Fibroblast of lung (primary cell): ENCODE measurements at regions not wholly inside any gene's neighbourhood (a gene's known extent, or its start where the extent isn't known, plus 50 kb on each side); places are given as distances from the start of the nearest gene placed in this dataset.

ENCODE experiments used
- CTCF ChIP-seq, 2 donors: IDR thresholded peaks in 1 of 2; conservative IDR thresholded peaks in 1 of 2; 1 replicate in 1 of 2; 2 replicates in 1 of 2; pipeline ENCODE4 v1.5.1; 2011 to 2012; ENCODE audit warnings: low read length in 2 of 2, control low read depth in 1 of 2, inconsistent platforms in 1 of 2, low read depth in 1 of 2, mild to moderate bottlenecking in 1 of 2
- EZH2 ChIP-seq: IDR thresholded peaks from 2 replicates; pipeline ENCODE4 v1.5.1; 2012; ENCODE audit warnings: low read length, control low read depth, mild to moderate bottlenecking; ENCODE audit errors: missing control alignments

DNA sequence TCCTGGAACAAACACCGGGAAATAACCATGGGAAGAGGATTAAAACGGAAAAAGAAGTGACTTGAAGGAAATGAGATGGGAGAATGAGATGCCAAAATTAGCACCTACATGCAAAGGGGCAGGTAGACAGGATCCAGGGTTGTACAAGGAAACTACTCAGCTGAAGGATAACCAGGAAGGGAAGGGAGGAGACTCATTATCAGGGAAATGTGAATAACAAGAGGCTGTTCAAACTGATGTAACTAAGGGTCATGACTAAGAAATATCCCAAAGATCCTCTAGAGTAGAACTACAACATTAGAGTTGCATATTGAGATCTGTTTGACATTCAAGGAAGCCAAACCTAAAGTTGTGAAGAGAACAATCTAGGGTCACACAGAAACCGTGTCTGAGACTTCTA, 166.2 kb upstream of the SP8 start:
- TF ChIP-seq CTCF (conservative IDR thresholded peaks at IDR 0.05 in 1 of 2, IDR thresholded peaks at IDR 0.05 in 1 of 2; ENCODE audit: low read depth in 1 of 2, low read length in 2 of 2) (no peak), EZH2 (no peak)
